Hematopoietic multipotent progenitor cell treated with erythropoietin and hydrocortisone succinate and interleukin-3 and kit ligand, for 17 days (in vitro differentiated cells): ENCODE measurements at regions not wholly inside any gene's neighbourhood (a gene's known extent, or its start where the extent isn't known, plus 50 kb on each side); places are given as distances from the start of the nearest gene placed in this dataset.
"Not testable (repeated sequence)": the region's sequence is repeated elsewhere in the genome, so short reads cannot be mapped to it uniquely, and the experiment has no call there.

Experiments
- DNase-seq: peaks from one replicate; pipeline ENCODE4 v3.0.0-alpha.2; 2015; ENCODE audit warnings: low spot score

DNA sequence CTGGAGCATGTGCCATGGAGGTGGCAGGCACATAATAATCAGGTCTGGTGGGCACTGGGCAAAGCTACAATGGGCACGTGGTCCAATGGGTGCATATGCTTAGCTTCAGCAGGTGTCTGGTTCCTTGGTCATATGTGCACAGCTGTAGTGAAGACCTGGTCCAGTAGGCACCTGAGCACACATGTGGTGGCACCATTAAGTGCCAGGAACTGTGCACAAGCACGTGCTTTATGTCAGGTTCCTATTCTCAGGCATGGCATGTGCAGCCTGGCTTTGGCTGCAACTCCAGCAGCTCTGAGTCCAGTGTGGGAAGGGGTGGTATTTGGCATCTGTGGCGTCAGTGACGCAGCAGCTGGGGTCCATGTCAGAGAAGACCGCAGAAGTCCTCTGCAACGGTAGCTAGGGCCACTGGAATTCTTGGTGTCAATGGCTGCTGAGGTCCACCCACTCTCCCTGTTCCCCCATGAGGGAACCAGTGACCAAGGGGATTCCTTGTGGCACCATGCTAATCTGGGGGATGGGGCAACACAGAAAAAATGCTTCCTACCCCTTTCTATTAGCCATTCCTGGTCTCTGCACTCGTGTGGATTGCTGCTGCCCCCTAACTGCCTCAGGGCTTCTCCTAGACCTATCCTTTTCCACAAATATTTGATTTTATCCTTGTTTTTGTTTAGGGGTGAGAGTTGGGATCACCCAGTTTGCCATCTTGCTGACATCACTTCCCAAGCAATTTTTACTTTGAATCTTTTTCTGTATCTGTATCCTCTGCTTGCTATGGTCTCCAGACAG, 262.9 kb upstream of the MAP2 start:
- no peak for DNase-seq

GRCh38 chr2:209162129-209162528, 261.7 kb upstream of the MAP2 start:
- DNase-seq: no peak

GRCh38 chr2:209181984-209182383, 241.9 kb upstream of the MAP2 start:
- DNase-seq: no peak

- DNase-seq: not testable (repeated sequence)
Observed at GRCh38 chr2:209186886-209187285, 237.0 kb upstream of the MAP2 start.

- no peak for DNase-seq
Observed at GRCh38 chr2:209189893-209190292, 234.0 kb upstream of the MAP2 start.

DNA sequence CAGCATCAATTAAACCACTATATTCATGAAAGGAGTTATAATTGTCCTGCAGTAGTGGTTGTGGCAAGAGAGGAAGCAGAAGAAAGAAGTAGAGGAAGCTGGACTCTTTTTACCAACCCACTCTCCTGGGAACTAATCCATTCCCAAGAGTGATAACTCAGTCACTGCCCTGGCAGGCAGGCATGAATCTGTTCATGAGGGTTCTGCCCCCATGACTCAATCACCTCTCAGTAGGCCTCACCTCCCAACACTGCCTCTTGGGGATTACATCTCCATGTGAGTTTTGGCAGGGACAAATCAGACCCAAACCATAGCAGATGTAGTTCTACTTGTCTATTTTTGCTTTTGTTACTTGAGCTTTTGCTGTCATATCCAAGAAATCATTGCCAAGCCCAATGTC, 232.7 kb upstream of the MAP2 start:
- no peak for DNase-seq

- DNase-seq: no peak
Observed at GRCh38 chr2:209194717-209195116, 229.1 kb upstream of the MAP2 start.

DNA sequence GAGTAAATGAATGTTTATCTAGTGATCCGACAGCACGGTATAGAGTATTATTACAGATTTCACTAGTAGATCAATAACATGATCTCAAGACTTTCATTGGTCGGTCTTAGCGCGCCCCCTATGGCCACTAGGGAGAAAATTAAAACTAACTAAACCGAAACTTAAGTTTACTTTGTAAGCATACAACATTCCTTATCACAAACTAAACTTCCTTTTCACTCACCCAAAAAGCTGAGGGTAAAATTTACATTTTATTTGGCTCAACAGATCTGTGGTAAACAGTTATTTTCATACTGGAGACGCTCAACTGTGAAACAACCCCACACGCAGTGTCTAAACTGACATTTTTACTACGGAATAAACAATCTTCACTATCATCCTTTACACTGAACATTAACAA, 215.6 kb upstream of the MAP2 start:
- DNase-seq: peak; percentile 28

GRCh38 chr2:209209943-209210342, 213.9 kb upstream of the MAP2 start:
- no peak for DNase-seq

DNA sequence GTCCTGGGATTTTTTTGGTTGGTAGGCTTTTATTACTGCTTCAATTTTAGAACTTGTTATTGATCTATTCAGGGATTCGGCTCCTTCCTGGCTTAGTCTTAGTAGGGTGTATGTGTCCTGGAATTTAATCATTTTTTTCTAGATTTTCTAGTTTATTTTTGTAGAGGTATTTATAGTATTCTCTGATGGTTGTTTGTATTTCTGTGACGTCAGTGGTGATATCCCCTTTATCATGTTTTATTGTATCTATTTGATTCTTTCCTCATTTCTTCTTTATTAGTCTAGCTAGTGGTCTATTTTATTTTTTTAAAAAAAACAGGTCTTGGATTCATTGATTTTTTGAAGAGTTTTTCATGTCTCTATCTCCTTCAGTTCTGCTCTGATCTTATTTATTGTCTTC, 193.3 kb upstream of the MAP2 start:
- no peak for DNase-seq

GRCh38 chr2:209236377-209236776, 187.5 kb upstream of the MAP2 start:
- DNase-seq: no peak

DNA sequence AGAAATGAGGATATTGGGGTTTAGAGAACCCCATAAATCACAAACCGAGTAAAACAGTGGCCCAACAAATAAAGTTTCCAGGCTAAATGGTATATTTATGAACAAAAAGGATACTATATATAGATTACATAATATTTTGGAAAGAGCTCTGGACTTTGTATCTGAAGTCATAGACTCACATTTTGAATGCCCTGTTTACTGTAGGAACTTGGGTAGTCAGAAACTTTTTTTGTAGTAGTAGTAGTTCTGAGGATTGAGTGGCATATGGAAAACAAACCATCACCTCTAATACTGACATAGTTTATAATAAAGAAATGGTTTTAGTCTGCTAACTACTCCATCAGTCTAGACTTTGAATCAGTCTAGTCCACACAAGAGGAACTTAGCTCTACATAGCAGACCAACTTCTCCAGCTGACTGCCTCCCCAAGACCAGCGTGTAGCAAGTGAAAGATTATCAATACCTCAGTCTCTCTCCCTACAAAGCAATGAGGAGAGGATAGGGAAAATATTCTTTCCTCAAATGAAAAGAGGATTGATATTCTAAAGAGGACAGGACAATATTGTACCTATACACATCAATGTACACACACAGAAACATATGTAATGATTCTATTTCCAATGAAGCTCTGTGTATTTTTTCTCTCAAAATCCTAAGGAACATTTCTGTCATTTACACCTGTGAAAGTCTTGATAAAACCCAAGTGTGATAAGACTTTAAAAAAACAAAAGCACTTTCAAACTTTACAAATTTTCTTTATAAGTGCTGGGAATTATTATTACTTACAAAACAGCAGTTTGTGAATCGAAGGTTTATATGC, 184.9 kb upstream of the MAP2 start:
- no peak for DNase-seq

GRCh38 chr2:209239585-209239938, 184.3 kb upstream of the MAP2 start:
- DNase-seq: no peak

DNA sequence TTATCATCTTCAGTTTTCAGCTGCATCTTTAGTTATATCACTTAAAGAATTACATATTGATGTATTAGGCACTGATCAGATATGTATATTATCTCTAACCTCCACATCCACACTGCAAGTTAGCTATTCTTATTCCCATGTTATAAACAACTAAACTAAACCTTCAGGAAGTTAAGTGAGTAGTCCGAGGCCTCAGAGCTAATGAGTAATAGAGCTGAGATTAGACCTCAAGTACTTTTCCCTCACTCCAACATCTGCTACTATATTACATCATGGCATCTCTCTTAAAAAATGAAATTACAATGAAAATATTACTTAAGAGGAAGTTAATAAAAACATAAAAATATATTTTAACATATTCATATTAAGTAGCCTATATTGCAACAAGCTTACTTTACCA, 183.6 kb upstream of the MAP2 start:
- no peak for DNase-seq

DNA sequence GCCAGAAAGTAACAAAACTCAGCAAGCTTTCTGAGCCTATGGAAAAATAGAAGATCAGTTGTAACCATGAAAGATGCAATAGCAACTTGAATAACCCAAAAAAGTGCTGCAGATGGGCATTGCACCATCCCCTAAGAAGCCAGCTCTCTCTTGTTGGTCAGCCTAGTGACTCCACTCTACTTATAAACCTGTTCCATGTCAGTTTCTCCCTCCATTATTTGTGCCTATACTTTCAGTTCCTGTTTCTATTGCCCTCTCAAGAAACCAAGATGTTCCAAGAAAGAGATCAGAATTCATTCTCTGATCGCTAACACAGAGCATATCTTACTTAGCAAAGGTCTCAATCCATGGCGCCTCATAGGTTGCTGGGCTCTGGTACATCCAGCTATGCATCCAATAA, 170.3 kb upstream of the MAP2 start:
- DNase-seq: no peak

DNA sequence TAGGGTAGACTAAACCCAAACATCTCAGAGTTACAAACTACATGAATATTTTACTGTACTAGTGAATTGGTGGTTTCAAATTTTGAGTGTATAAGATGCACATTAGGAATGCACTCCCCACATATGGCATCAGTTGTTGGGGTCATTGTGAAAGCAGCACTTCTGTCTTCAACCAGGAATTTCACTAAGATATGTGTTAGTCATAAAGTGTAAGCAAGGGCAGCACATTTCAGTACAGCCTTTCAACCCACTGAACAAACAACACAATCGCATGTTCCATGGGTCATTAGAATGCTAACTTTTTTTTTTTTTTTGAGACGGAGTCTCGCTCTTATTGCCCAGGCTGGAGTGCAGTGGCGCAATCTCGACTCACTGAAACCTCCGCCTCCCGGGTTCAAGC, 164.1 kb upstream of the MAP2 start:
- no peak for DNase-seq

GRCh38 chr2:209260281-209260680, 163.6 kb upstream of the MAP2 start:
- DNase-seq: no peak

GRCh38 chr2:209261366-209262053, 162.3 kb upstream of the MAP2 start:
- DNase-seq: not testable (repeated sequence)

DNA sequence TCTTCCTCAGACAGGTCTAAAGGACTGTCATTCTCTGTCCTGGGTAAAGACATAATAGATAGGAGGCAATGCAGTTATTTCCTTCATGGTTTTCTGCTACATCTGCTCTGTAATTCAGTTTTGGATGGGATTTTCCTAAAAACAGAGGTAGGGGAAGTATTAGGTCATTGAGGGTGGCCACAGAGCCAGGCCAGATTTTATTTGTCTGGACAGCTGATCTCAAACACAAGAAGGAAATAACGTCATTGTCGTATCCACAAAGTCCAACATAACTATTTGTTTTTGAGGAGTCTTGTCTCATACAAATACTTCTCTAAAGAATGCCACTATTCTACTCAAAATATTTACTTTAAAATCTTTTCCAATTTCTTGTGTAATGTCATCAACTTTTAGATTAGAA, 154.8 kb upstream of the MAP2 start:
- no peak for DNase-seq

GRCh38 chr2:209276000-209276399, 147.8 kb upstream of the MAP2 start:
- DNase-seq: no peak

GRCh38 chr2:209277444-209277843, 146.4 kb upstream of the MAP2 start:
- DNase-seq: no peak

DNA sequence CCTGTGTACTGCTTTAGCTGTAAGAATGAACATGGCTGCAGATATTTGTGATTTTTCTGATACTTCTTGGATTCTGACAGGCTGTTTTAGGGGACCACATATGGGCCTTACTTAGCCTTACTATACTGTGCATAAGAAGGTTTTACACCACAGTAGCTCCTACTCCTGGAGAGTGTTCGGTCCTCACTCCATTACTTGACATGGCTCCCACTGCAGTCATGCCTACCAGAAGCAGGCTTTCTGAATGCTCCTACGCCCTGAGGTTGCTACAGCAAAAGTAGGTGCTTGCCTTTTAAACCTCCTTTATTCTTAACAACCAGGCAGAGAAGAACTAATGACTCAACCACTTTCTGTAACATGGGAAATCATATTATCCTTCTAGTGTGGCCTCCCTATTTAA, 125.2 kb upstream of the MAP2 start:
- no peak for DNase-seq

DNA sequence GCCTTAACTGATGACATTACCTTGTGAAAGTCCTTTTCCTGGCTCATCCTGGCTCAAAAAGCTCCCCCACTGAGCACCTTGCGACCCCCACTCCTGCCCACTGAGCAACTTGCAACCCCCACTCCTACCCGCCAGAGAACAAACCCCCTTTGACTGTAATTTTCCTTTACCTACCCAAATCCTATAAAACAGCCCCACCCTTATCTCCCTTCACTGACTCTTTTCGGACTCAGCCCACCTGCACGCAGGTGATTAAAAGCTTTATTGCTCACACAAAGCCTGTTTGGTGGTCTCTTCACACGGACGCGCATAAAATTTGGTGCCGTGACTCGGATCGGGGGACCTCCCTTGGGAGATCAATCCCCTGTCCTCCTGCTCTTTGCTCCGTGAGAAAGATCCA, 124.4 kb upstream of the MAP2 start:
- not testable (repeated sequence) for DNase-seq
